DMS79 treated with DMSO at 0.1 percent for 48 hours (cell line): ENCODE measurements at regions not wholly inside any gene's neighbourhood (a gene's known extent, or its start where the extent isn't known, plus 50 kb on each side); places are given as distances from the start of the nearest gene placed in this dataset.
"Not testable (repeated sequence)": the region's sequence is repeated elsewhere in the genome, so short reads cannot be mapped to it uniquely, and the experiment has no call there.

Experiments
- DNase-seq: peaks from one replicate; lab custom pipeline; 2025; lab: John Stamatoyannopoulos, UW

DNA sequence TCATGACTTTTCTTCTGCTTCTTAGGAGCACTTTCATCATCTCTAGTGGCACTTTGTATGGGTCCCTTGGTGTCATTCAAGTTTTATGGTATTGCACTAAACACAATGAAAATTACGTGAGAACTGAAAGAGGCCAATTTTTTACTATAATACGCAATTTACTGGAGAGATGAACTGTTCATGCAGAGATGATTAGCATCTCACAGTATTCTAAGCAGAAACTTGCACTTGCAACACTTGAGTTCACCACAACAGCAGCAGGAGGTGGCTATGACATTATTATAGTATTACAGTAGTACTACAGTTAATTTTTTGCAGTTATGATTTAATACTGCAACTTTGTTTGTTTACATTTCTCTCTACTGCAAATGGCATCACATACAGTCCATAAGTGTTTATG is 793.1 kb upstream of the CRIM1 start:
- DNase-seq: no peak

DNA sequence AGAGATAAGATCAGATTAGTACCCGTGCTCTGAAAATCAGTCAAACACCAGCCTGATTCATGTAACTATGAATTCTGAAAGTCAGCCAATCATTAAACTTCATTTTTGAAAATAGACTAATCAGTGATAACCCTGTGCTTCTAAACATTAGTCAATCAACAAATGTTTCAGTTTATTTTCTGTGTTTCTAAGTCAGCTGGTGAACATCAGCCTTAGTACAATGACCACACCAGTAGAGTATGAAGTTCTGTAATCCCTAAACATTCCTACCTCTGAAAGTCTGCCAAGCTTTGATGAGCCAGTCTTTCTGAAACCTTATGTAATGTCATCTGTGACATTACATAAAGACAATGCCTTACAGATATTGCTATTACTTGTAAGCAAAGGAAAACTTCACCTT is 807.4 kb upstream of the CRIM1 start:
- DNase-seq: no peak

DNA sequence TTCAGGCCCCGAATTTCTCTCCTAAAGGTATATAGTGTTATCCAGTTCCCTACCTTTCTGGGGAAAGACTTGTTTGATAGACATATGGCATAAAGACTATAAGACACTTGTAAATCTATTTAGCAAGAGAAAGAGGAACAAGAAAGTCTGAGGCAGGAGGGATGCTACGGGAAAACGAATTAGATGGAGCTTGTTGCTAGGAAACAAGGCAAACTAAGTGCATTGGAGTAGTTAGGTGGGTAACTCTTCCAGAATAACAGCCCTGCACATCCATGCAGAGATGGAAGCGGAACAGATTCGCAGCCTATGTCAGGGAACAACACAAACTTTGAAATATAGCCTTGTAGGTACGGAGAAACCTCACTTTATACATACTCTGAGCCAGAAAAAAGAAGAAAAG is 810.3 kb upstream of the CRIM1 start:
- no peak for DNase-seq

DNA sequence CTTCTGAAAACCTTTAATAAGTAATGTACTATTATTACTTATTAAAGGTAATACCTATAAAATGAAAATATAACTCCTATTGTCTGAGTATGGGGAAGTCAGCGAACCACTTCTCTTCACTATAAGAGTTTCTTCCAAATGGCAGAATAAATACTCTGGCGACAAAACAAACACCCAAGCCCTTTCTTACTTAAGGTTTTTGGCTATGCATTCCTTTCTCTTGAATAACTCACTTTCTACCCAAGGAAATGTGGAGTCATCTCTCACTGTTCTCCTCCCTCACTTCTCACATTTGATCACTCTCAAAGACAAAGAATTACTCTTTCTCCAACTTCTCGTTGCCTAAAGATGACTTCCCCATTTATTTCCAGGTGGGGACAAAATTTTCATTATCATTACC is 816.8 kb upstream of the CRIM1 start:
- DNase-seq: no peak

DNA sequence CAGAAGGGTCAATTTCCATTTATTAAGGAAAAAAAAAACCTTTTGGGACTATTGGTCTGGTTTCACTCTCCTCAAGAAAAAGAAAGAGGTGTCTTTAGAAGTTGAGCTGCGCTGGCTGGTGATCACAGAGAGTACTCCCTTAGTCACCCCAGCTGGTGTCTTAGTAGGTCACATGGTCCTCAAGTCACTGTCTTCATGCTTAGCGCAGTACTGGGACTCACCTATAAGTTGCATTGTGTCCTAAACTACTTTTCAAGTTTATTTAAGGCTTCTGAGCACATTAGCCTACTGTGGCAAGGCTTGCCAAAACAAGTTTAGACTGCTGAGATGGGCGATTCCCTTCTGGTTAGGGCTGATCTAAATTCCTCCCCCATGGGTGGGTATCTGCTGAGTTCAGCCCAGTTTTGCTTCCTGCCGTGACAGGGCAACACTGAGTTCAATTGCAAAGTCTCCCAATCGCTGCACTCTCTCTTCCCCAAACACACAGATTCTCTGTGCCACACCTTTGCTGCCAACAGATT is 824.9 kb upstream of the CRIM1 start:
- no peak for DNase-seq

DNA sequence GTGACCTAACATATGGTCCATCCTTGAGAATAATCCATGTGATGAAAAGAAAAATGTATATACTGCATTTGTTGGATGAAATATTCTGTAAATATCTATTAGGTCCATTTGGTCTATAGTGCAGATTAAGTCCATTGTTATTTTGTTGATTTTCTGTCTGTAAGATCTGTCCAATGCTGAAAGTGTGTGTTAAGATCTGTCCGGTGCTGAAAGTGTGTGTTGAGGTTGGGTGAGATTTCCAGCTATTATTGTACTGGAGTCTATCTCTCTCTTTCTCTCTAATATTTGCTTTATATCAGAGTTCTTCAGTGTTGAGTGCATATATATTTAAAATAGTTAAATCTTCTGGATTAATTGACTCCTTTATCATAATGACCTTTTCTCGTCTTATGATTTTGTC is 828.8 kb upstream of the CRIM1 start:
- no peak for DNase-seq

DNA sequence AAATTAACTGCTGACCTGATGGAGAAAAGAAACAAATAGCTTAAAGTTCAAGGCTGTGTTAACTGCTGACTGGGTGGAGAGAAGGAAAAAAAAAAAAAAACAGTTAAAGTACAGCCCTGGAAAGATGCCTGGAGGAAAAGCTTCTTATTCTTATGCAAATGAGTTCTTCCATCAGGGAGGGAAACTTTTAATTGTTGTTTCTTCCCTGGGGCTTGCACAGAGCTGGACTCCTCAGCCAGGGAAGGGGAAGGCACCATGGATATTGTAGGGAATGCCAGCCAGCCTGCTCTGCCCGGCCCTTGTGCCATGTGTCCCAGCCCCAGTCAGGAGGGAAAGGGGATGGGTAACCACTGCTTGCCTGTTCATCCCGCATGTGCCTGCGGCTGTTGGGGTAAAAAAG is 833.1 kb upstream of the CRIM1 start:
- DNase-seq: no peak

DNA sequence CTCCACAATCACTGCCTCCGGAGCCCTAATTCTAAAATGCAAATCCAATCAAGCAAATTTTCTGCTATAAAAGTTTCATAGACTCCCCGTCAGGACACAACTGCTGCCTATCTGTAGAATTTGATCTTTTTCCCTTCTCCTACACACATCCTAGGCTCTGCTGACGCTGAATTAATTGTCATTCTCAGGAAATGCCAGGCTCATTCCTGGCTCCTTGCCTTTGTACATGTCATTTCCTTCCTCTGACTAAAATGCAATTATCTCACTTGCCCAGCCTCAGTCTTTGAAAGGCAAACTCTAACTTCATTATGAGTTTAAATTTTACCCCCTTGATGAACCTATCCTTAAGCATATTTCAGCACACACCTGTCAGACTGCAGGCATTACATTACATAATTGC is 844.9 kb upstream of the CRIM1 start:
- no peak for DNase-seq

DNA sequence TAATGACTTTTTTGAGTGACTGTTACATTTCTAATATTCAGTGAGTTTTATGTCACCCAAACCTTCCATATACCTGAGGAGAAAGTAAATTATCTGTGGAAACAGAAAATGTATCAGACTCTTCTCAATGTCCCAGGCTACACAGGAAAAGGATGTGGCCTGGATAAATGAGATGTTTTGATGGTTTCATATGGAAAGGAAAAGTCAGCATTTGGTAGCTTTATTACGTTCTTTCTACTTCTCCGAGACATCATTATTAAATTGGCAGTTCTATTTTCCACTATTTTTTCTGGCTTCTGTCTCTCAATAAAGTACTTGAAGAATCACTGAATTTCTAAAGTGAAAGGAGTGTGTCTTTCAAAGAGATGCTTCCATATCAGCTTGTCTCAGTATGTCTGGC is 847.0 kb upstream of the CRIM1 start:
- no peak for DNase-seq

DNA sequence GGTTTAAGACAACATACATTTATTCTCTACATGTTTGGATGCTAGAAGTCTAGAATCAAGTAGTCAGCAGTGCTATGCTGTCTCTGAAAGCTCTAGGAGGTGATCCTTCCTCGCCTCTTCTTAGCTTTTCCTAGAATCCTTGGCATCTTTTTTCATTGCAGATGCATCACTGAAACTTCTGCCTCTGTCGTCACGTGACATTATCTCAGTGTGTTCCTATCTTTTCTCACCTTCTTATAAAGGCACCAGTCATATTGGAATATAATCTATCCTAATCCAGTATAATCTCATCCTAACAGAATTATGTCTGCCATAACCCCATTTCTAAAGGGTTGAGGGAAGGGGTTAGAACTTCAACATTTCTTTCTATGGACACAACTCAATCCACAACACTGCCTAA is 851.2 kb upstream of the CRIM1 start:
- DNase-seq: no peak

DNA sequence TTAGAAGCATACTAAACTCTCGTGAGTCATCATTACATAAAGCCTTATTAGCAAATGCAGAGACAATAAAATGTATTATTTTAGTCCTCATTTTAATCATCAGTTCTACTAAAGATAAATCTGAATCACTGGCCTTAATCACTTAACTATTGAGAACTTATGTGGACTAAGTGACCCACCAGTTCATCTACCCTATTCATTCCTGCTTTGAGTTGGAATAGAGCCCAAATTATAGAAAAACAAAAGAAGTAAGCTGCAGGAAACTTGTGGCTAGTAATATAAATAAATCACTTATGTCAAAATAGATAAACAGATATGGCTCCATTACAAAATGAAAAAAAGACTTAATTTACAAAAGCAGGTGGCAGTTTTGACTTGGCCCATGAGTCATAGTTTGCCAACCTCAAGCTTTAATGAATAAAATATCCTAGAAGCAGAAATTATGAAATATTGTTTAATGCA is 851.8 kb upstream of the CRIM1 start:
- DNase-seq: no peak

DNA sequence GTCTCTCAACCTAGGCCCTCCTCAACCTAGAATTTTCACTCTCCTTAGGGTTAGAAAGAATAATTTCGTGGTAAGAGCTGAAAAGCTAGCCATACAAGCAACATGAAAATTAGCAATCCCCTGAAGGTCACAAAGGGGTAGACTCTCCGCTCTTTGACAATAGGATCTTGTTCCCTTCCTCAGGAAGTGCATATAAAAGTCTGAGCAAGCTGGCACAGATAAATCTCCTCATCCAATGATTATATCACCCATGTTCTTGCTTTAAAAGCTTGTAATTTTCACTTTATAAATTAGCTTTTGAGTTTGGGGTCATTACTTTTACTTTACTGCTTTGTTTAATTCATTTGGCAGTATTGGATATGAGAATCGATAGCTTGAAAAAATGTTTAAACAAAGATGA is 852.3 kb upstream of the CRIM1 start:
- DNase-seq: no peak

DNA sequence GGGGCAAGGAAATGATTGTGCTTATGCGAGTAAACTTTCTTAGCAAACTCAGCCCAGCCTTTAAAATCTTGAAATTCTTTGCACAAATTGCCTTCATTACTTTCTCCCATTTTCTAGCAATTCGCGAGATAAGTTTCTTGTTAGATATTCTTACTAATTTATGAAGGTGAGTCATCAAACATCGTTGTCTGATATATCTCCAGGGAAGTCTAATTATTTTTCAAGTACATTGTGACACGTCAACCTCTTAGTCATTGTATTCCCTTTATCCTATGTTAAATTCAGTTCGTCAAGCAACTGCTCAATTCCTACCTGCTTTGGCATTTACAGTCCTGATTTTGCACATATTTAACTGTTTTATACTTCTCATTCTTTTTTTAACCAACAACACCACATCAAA is 854.5 kb upstream of the CRIM1 start:
- no peak for DNase-seq

DNA sequence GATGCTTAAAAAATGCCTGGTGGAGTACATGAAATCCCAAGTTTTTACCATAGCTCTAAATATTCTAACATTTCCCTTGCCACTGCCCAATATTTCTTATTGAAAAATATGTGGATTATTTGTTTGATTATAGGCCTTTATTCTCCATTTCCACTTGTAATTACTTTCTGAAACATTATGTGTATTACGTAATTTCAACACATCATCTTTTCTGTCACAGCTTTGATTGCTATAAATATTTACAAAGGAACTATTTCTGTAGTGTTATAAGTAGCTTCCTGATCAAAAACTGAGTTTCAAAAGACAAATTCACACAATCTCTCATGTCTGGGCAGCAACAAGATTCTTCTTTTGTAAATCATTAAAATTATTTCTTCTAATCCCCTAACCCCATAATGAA is 859.6 kb upstream of the CRIM1 start:
- DNase-seq: no peak

DNA sequence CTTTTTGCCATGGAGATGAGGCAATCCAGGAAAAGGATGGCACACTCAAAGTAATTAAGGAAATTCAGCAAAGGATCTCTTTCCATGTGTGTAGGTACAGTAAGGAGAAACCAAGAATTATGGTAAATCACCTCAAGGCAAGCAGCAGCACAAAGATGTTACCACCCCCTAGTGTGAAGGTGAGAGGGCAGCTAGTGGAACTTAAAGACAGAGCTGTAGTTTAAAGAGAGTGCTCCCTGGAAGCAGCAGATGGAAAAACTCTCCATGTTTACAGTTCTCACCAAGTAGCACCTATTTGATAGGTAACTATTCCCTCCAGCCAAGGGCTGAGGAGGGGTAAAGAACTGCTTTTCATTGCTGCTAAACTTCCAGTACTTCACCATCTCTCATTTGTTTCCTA is 860.4 kb upstream of the CRIM1 start:
- DNase-seq: no peak

DNA sequence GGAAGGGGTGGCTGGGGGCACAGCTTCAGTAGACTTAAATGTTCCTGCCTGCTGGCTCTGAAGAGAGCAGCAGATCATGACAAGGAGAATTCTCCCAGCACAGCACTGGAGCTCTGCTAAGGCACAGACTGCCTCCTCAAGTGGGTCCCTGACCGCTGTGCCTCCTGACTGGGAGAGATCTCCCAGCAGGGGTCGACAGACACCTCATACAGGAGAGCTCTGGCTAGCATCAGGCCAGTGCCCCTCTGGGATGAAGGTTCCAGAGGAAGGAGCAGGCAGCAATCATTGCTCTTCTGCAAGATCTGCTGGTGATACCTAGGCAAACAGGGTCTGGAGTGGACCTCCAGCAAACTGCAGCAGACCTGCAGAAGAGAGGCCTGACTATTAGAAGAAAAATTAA is 877.5 kb upstream of the CRIM1 start:
- not testable (repeated sequence) for DNase-seq

DNA sequence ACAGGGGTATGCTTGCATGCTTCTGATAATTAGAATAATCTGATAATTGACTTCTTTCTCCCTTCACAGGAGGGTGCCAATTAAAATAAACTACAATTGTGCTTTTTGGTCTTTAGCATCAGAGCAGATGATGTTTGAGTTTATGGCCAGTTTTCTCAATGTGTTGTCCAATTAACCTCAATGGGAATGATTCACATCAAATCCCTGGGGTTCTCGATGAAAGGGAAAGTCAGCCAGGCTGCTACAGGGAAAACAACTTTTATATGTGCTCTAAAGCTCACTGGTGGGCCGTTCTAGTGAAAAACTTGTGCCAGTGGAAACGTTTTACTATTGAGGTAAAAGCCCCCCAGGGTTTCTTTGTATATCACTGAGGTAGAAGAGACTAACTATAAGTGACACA is 887.3 kb upstream of the CRIM1 start:
- DNase-seq: no peak

DNA sequence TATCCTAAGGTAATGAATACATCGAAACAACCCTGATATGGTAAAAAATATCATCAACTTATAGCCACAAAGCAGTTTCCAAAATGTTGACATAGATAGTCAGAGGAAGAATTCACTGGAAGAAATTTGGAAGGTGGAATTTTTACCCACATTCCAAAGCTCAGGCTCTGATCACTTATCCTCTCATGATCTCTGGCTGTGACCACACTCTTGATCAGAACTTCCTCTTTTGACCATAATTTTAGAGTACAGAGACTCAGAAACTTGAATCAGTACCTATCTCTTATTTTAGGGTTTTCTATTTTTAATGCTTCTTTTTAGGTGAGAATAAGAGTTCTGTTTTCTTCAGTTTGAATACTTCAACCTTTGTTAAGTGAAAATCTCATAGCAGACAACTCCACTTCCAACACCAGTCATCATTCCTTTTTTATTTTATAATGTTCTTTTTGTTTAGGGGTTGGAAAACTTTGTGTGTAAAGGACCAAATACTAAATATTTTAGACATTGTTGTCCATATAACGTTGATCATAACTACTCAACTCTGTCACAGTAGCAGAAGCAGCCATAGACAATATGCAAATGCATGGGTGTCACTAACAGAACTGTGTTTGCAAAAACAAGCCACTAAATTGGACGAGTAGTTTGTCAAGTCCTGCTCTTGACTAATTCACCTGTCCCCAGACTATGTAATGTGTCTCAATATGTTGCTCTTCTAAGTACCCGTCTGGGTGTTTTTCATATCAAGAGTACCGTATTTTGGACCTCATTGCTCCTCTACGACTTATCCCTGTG is 891.6 kb upstream of the CRIM1 start:
- DNase-seq: no peak

DNA sequence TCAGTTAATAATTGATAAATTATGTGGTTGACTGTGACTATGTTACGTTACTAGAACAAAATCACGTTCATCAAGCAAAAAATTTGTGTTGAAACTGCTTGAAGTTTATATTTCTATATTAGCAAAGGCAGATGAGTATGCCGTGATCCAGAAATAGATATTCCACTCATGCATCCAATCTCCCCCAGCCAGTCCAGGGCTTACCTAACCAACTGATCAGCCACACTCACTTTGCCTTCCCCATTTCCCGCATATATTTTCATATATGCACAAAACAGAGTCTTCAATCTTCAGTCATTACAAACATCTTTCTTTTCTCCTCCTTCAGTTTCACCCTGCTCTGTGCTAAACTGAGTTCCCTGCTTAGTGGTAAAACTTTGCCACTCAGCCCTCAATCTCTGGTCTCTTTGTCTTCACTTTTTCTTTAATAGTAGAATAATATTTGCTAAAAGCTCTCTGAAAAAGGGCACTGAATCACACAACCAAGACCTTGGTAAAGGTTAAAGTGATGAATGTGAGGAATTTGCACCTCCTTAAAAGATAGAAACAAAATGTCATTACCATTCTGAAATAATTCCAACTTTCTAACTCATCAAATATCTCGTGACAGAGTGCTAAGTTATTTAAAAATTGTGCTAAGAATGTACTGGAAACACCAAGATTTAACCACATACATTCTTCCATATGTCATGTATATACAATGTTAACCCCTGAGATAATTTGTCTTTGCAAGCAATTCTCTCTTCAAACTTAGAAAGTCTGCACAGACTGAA is 893.2 kb upstream of the CRIM1 start:
- no peak for DNase-seq

DNA sequence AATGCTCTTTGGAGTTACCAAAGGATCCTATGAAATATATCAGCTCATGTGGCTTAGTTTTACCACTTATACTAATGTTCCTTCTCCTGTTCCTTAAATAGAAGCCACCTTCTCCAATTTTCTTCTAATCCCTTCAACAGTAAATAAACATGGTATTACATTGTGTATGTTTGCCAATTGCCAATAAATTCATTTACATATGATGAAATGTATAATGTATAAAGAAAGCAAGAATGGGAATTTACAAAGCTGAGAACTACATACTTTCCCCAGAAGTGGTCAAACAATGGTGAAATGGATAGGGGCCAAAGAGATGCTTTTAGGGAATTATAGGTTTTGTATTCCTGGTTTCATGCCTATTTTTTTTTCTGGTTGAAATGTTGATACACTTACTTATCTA is 894.2 kb upstream of the CRIM1 start:
- DNase-seq: no peak

DNA sequence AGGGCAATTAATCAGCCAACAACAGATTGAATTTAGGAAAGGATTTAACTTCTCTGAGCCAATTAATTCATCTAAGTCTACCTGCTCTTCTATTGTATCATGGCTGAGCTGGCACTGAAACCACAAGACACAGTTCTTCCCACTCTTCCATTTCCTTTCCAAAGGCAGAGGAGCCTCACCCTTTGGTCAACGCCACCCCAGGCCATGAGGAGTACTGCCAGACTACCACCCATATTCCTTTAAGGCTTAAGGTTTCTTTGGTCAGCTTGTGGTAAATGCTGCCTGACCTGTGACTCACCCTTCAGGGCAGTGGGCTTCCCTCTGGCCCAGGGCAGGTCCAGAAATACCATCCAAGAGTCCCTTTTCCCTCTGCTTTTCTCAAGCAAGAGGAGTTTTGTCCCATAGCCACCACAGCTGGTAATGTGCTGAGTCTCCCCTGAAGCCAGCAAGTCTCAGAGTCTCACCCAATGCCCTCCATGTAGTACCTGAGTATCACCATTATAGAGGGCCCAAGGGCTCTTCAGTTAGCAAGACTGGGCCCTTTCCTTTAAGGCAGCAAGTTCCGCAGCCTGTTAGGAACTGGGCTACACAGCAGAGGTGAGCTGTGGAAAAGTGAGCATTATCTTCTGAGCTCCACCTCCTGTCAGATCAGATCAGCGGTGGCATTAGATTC is 900.5 kb upstream of the CRIM1 start:
- no peak for DNase-seq

DNA sequence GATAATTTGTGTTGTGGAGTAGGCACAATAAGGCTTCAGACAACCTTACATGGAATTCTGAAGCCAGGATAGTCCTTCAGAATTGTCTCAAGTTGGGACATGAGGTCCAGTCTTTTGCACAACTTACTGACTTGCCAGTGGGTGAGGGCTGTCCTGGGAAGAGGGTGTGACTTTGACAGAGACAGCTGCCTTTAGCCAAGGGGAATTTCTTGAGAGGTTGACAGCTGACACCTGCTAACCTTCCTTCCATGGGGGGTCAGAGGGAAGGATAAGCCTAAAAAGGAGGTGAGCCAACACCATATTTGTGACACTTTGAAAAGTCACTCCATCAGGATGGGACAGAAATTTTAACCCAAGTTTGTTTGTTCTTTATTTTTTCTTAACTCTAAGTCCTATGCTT is 907.8 kb upstream of the CRIM1 start:
- DNase-seq: no peak

DNA sequence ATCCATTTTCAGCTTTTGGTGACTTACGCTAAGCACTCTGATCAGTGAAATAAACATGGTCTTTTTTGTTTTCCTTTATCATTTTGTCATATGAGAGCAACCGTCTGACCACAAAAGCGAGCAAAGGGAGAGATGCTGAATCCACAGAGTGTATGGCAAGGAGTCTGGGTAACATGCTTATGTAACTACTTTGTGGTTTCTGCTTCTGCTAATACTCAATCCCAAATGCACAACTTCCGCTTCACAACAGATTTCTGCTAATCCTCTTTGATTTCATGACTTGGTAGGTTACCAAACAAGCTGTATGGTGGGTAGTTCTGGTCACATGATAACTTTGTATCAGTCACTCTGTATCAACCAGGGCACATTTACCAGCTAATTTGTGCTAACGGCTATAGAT is 908.4 kb upstream of the CRIM1 start:
- no peak for DNase-seq
